Heart left ventricle (tissue), 13 donors: ENCODE measurements at regions not wholly inside any gene's neighbourhood (a gene's known extent, or its start where the extent isn't known, plus 50 kb on each side); places are given as distances from the start of the nearest gene placed in this dataset.

Source experiments
- CTCF ChIP-seq, 12 donors: fragments of 200-600 bp; sonication (generic) in 4 of 12; IDR thresholded peaks; one replicate each; pipeline versions ENCODE4 v1.5.0 to v1.8.0; 2018 to 2022; ENCODE audit warnings: antibody characterized with exemption in 12 of 12, mild to moderate bottlenecking in 5 of 12
- POLR2A ChIP-seq, 2 donors: fragments of 450-650 bp; IDR thresholded peaks; one replicate each; pipeline ENCODE4 v1.6.1; 2017; ENCODE audit warnings: antibody characterized with exemption in 2 of 2, mild to moderate bottlenecking in 2 of 2, moderate library complexity in 2 of 2
- donor health status: ischemic (EF 13 %, LVEDD 7.1; RV severe dilation, severe dysfunction).
- donor health status: DM: no; HTN: yes; CAD: no.
- donor health status: DM: no; HTN: no; CAD: no.
- donor health status: ischemic (EF 25% LVEDD 6.9; RV normal size, moderate dysfunction).
- donor health status: ischemic (EF 25% LVEDD 5.7; RV mildly dilated, moderate dysfunction).
- donor health status: ischemic (EF 35%, LVEDD 5.7; RV mildly dilated, moderate dysfunction).
- donor health status: nonischemic (EF 11% LVEDD 7.7; RV severe dilation, severe dysfunction).
- donor health status: DM: yes; HTN: yes; CAD: no.
- donor health status: PGD.
- donor health status: ischemic (EF 29% LVEDD 5.4; RV normal size, mild dysfunction).
- donor health status: nonischemic (EF 23%, LVEDD 6.1; RV moderate dilation, normal function).

- TF ChIP-seq CTCF (IDR thresholded peaks at IDR 0.05): no peak
- no peak for TF ChIP-seq POLR2A (IDR thresholded peaks at IDR 0.05)
Measured at GRCh38 chr10:126732868-126733267, 62.4 kb upstream of the C10orf90 start.
